SKM-1 (cell line): ENCODE measurements at regions not wholly inside any gene's neighbourhood (a gene's known extent, or its start where the extent isn't known, plus 50 kb on each side); places are given as distances from the start of the nearest gene placed in this dataset.

Source experiments
- DNase-seq: peaks from one replicate; lab custom pipeline; 2025; ENCODE audit not compliant: unreplicated experiment; lab: John Stamatoyannopoulos, UW

GRCh38 chr13:76025392-76025791 is 389.3 kb downstream of the LMO7 start:
- DNase-seq, result no peak

GRCh38 chr13:76024151-76024550 is 388.0 kb downstream of the LMO7 start:
- no peak for DNase-seq

DNA sequence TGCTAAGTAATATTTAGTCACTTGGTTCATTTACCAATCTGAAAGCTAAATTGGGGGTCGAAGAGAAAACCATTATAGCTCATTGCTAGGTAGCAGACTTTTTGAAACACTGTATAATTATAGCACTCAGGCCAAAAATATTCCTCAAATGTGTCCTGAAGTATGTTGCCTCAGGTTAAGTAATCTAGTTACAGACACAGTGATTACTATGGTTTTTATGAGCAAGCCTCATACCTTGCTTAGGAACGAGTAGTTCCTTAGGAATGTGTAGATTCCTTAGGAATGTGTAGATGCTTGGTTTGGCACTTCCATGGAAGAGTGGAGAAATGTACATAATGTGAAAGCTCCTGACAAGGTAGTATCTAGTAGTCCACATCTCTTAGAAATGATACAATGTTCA is 387.5 kb downstream of the LMO7 start:
- no peak for DNase-seq

GRCh38 chr13:76020421-76020955 is 384.4 kb downstream of the LMO7 start:
- DNase-seq, result no peak

DNA sequence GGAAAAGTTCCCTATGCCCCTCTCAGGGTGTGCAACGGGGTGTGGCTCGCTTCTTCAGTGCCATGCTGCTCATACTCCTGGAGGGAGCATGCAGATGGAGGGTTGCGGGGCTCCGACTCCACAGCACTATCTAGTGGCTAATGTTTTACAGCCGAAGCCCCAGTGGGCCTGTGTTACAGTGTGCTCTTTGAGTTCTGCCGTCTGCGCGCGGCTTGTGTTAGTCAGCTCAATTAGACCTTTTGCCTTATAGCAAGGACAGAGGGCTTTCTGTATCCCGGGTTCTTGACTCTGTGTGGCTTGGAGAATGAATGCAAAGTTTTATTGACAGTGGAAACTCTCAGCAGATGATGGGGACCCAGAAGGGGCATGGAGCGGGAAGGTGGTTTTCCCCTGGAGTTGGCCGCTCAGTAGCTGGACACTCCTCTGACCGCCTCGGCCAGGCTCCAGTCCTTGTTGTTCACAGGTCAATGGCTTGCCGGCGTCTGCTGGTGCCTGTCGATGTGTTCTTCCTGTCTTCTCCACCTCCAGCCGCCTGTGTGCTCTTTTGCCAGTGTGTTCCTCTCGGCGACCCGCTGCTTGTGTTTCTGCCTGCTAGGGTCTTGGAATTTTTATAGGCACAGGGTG is 383.4 kb downstream of the LMO7 start:
- no peak for DNase-seq

DNA sequence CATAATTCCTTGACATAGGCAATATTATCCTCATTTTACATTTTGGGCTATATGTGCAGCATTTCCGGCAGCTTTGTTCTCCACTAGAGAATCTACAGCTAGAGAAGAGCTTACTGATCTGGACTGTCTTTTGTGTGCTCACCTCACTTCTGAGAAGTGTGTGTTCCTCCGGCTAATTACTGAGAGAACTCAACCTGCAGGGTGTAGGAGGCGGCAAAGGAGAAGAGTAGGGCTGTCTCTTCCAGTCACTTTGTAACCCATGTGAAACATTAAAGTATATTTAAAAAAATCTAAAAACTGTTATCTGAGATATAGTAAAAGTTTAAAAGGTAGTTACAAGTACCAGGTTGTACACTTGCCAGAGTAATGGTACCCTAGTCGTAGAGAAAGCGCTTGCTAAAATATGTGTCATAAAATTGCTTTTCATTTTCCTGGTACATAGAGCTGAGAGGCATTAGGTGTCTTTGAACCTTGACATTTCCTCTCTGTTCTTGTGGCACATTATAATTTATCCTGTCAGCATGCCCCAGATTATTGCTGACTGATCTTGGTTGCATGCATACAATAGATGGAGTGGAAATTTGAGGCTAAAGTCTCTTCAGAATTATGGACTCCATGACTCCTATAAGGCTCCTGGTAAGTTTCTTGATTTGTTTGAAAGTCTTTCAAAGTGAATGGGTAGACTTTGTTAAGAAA is 381.9 kb downstream of the LMO7 start:
- no peak for DNase-seq

DNA sequence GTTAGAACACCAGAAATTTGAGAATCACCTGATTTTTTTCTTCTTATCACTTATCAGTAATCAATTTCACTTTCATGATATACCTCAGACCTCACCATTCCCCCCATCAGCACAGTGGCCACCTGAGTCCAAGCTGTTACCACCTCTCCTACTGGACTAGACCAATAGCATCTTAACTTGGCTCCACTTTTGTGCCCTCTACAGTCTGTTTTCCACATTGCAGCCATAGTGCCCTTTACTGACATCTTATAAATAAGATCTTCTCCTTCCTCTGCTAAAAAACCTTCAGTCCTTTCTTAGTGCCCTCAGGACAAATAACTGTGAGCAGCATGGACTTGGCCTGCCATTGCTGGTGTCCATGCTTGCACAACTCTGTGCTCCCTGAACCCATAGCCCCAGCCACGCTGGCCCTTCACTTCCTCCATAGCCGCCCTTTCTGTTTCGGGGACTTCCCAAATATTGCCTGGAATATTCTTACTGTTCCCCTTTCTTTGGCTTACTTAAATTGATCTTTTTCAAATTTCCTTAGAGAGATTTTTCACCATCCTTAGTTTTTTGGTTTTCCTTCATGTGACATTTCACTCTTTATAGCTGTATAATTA is 380.8 kb downstream of the LMO7 start:
- DNase-seq, result no peak

- DNase-seq, result no peak
Observed at GRCh38 chr13:76014406-76015318, 378.5 kb downstream of the LMO7 start.

GRCh38 chr13:76012091-76012721 is 376.1 kb downstream of the LMO7 start:
- DNase-seq, result no peak

DNA sequence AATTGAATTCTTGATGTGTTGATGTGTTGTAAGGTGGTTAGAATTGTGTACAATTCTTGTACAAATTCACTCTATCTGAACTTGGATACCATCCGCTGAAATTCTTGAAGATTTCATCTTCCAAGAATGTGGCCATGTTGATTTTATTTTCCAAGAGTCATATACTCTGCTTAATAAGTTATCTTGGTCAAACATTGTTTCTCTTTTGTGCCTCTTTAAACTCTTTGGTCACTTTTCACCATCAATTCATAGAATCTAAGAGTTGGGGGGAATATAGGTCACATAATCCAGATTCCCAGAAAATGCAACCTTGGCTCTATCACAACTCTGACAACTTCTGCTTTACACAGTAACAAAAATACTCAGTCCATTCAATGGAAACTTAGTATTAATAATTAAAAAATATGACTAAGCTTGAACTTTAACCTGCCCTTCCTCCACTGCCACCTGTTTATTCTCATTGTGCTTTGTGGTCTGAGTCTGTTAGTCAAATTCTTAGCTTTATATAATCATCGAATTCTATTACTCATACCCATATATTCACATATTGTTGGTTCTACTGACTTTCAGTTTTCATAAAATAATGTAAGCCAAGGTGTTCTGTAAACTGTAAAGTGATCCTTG is 373.2 kb downstream of the LMO7 start:
- DNase-seq, result no peak

- no peak for DNase-seq
Observed at GRCh38 chr13:76004416-76004815, 368.3 kb downstream of the LMO7 start.

DNA sequence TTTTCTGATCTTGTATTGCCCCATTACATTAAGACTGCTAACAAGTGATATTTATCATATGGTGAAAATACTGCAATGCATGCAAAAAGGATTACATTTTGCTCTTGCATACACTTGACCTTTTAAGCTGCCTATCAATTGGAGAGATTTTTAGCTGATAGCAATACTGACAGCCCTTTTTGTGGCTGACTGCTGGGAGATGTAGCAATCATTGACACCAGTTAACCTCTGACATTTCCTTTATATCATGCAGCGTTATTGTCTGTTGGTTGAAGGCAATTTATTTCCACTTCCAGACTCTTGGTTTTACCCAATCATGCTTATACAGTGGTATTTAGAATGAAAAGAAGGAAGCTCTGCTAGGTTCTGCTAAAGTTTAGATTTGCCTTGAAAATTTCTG is 364.0 kb downstream of the LMO7 start:
- no peak for DNase-seq

DNA sequence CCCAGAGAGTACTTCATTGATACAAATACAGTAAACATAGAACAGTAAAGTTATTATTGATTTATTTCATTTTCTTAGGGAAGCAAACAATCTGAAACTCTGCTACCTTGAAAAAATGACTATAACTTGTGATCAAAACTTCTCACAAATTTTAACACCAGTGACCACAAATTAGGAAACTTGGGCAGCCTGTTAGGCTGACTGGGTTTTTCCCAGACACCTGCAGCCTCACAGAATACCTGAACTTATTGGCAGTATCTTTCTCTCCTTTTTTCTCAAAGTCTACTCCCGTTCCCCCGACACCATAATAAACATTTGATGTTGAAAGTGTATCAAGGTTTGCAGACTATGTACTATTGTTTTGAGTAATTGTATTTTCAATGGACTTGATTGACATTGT is 360.5 kb downstream of the LMO7 start:
- DNase-seq, result no peak

DNA sequence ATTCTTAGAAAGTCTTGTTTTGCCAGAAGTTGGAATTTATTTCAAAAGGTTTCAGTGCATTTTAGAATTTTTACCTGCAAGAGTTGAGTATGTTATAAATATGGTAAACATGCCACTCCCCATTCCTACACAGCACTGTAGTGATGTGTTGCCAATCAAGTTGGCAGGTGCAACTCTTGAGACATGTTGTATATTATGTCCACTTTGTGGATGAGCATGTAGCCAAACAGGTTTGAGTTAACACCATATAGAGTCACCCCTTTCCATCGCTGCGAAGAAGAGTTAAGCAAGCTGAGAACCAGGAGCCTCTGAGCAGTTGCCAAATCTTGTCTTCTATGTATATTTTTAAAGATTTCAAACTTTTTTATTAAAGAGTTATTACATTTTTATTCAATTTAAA is 359.8 kb downstream of the LMO7 start:
- no peak for DNase-seq

DNA sequence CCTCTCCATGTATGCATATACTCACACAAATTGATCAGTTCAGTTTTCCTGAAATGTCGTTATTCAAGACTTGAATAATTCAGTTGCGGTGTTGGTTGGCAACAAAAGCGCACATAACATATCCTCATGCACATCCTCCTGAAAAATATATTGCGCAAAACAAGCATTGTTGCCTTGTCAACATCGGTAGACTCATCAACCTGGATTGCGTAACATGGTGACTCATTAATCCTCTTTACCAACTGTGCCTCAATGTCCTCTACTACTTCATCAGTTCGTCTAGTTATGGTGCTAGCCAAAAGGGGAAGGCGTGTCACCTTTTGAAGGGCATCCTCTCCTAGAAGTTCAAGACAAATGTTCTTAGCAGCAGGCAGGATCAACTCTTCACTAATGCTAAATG is 357.7 kb downstream of the LMO7 start:
- no peak for DNase-seq

GRCh38 chr13:75993241-75993640 is 357.1 kb downstream of the LMO7 start:
- no peak for DNase-seq

DNA sequence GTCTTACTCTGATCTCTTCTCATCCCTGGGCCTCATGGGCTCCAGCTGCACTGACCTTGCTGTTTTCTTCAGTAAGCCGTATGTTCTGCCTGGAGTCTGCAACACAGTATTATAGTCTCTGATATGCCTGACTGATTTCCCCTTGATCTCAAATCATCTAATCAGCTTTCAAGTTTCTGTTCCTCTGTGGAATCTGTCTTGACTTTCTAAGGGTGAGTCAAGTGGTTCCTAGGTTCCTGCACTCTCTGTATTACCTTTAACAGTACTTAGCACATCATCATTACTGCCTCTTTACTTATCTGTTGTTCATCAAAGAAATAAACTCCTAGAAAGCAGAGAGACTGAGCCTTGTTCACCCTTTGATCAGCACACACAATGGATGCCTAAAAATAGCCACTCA is 350.7 kb downstream of the LMO7 start:
- no peak for DNase-seq

GRCh38 chr13:75985132-75985531 is 349.0 kb downstream of the LMO7 start:
- no peak for DNase-seq

DNA sequence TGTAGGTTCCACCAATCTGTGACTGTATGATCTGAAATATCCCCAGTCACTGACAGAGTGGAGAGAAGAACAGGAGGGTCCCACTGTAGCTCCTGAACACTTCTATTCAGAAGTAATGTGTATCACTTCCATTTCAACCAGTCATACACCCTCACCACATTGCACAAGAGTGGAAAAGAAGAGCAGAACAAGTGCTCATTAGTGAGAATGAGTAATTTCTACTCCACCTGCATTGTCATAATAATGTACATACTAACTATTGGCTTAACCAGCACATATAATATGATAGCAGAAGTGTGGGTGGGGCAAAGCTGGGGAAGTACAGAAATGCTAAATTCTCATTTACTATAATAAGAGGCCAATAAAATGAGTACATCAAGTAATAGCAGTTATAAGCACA is 342.7 kb downstream of the LMO7 start:
- DNase-seq, result no peak

DNA sequence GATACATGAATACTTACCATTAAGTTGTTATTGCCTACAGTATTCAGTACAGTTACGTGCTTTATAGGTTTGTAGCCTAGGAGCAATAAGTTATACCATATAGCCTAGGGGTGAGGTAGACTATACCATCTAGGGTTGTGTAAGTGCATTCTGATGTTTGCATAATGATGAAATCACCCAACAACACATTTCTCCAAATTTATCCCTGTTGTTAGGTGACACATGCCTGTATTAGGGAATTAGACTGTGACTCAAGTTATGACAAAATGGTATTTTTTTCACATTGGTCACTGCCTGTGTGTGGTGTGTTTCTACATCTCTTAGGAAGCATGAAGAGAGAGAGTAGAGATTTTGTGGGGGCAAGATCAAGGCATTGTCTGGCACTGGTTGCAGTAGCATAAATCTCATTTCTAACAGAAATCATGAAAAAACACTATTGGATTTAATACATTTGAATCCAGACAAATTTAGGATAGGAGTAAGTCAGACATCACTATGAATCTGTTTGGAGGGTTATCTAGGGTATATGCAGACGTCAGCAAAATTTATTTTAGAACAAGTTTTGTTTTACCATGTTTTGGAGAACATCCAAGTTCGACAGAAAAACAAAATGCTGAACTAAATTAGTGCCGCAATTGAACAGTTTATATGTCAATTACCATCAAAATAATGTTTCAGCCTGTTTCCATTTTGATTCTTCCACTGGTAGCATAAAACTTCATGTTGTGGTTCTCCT is 332.1 kb downstream of the LMO7 start:
- DNase-seq, result no peak
